RWPE1 (cell line): ENCODE measurements at regions not wholly inside any gene's neighbourhood (a gene's known extent, or its start where the extent isn't known, plus 50 kb on each side); places are given as distances from the start of the nearest gene placed in this dataset.

Experiments
- CTCF ChIA-PET: fragments of 350-600 bp; sonication (Branson Sonifier 250); formaldehyde crosslinking; extraction: SDS; loops from one replicate; lab custom pipeline; 2021; lab: Yijun Ruan, JAX
- POLR2A ChIA-PET: fragments of 400-600 bp; formaldehyde crosslinking; extraction: SDS; loops from one replicate; lab custom pipeline; 2020; ENCODE audit warnings: antibody characterized with exemption; ENCODE audit not compliant: low non-redundant PET; lab: Yijun Ruan, JAX
- DNase-seq: peaks from one replicate; pipeline ENCODE4 v3.0.0; 2012; ENCODE audit warnings: low spot score
- H3K27ac ChIP-seq: fragments of 450-650 bp; 2 replicates; pipeline ENCODE4 v1.5.1; 2017
- CTCF ChIP-seq: fragments of 450-650 bp; conservative IDR thresholded peaks from 2 replicates; pipeline ENCODE4 v1.5.1; 2017; ENCODE audit warnings: low read depth, mild to moderate bottlenecking

- no peak for DNase-seq
- CTCF ChIA-PET: no interaction called here
- no peak for TF ChIP-seq CTCF
- POLR2A ChIA-PET: no interaction called here
- no peak overlapping the region for H3K27ac ChIP-seq
Observed at GRCh38 chr6:30798494-30798893, 54.1 kb upstream of the IER3 start.

GRCh38 chr6:30795549-30796293, 51.4 kb upstream of the IER3 start:
- ChIA-PET CTCF (no interaction called here), POLR2A (no interaction called here)
- TF ChIP-seq CTCF: no peak
- H3K27ac ChIP-seq: no peak overlapping the region
- DNase-seq: no peak
